ENCODE measurements at regions not wholly inside any gene's neighbourhood (a gene's known extent, or its start where the extent isn't known, plus 50 kb on each side); places are given as distances from the start of the nearest gene placed in this dataset.

DNA sequence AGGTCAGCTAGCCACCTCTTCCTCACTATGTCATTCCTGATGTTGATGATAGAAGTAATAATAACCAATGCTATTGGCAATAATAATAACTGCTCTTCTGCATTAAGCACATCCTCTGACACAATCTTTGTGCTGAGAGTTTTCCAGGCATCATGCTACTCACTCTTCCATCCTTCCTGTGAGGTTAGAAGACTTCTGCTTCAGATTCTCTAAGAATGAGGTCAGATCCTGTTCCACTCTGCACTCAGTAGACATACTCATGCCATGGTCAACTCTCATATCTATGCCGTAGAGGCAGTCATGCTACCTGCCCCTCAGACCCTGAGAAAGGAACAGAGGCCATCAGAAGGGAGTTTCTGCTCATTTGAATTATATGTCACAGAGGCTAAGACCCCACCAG lies 98.1 kb upstream of the TOP1 start (continued):
- TF ChIP-seq SAP30 (IDR thresholded peaks at IDR 0.05; ENCODE audit: insufficient read depth, insufficient replicate concordance, low read length) (no peak), EP300 (IDR thresholded peaks at IDR 0.05; ENCODE audit: borderline replicate concordance in 1 of 2, low read depth in 2 of 2, low read length in 2 of 2) (no peak), TEAD4 (IDR thresholded peaks at IDR 0.05; ENCODE audit: low read depth, low read length) (no peak), CHD2 (IDR thresholded peaks at IDR 0.05; ENCODE audit: low read length) (no peak), POLR2AphosphoS5 (IDR thresholded peaks at IDR 0.05; ENCODE audit: low read depth, low read length) (no peak)
